ENCODE measurements at regions not wholly inside any gene's neighbourhood (a gene's known extent, or its start where the extent isn't known, plus 50 kb on each side); places are given as distances from the start of the nearest gene placed in this dataset.
A peak's percentile ranks its signal among the peaks of the same experiment; 100 is the strongest.

DNA sequence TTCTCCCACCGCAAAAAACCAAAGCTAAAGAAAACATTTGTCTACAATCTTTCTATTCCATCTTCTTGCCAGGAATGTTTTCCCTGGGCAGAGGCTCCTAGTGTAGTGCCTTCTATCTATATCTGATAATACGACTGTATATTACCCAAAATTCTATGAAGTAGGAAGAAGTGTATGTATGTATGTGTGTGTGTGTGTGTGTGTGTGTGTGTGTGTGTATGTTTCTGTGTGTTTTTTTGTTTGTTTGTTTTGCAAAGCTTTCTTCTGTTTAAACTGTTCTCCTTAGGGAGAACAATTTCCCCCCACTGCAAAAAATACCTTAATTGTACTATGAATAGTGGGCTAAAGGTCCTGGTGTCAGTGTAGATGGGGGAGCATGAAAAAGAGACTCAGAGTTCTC is 312.6 kb upstream of the CITED2 start:
- Mint-ChIP-seq H3K27me3 (ENCODE audit: insufficient read depth) (no peaks in the 10 kb centered on the region), H3K4me1 (ENCODE audit: low read depth) (peaks cover 17% of the 10 kb centered on the region; the same call in 1 of the 2 replicates), H3K4me3 (no peak overlapping the region), H3K27ac (no peak overlapping the region), H3K36me3 (ENCODE audit: low read depth) (no peaks in the 10 kb centered on the region), H3K9me3 (no peaks in the 10 kb centered on the region)
- TF ChIP-seq, protein P1, sequence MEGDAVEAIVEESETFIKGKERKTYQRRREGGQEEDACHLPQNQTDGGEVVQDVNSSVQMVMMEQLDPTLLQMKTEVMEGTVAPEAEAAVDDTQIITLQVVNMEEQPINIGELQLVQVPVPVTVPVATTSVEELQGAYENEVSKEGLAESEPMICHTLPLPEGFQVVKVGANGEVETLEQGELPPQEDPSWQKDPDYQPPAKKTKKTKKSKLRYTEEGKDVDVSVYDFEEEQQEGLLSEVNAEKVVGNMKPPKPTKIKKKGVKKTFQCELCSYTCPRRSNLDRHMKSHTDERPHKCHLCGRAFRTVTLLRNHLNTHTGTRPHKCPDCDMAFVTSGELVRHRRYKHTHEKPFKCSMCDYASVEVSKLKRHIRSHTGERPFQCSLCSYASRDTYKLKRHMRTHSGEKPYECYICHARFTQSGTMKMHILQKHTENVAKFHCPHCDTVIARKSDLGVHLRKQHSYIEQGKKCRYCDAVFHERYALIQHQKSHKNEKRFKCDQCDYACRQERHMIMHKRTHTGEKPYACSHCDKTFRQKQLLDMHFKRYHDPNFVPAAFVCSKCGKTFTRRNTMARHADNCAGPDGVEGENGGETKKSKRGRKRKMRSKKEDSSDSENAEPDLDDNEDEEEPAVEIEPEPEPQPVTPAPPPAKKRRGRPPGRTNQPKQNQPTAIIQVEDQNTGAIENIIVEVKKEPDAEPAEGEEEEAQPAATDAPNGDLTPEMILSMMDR (IDR thresholded peaks at IDR 0.05) = no peak
- no peak for DNase-seq

DNA sequence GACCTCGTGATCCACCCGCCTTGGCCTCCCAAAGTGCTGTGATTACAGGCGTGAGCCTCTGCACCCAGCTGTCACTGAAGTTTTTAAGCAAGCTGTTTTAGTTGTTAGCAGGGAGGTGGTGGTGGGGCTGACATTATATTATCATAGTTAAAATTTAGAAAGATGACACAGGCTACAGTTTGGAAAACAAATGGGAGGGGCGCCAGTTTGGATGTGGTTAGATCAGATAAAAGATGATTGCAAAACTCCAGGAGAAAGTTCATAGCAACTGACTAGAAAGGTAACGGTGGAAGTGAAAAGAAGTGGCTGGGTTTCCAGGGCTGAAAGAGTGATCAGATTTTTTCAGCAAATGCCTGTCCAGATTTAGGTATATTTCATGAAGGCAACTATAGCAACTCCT is 311.9 kb upstream of the CITED2 start:
- H3K27ac Mint-ChIP-seq = no peak overlapping the region
- no peak overlapping the region for H3K4me3 Mint-ChIP-seq
- TF ChIP-seq, protein P1 (IDR thresholded peaks at IDR 0.05) = no peak
- H3K4me1 Mint-ChIP-seq (ENCODE audit: low read depth) = peaks cover 17% of the 10 kb centered on the region; the same call in 1 of the 2 replicates
- peak; percentile 12 for DNase-seq
- no peaks in the 10 kb centered on the region for H3K36me3 Mint-ChIP-seq (ENCODE audit: low read depth)
- H3K9me3 Mint-ChIP-seq = no peaks in the 10 kb centered on the region
- H3K27me3 Mint-ChIP-seq (ENCODE audit: insufficient read depth) = no peaks in the 10 kb centered on the region

DNA sequence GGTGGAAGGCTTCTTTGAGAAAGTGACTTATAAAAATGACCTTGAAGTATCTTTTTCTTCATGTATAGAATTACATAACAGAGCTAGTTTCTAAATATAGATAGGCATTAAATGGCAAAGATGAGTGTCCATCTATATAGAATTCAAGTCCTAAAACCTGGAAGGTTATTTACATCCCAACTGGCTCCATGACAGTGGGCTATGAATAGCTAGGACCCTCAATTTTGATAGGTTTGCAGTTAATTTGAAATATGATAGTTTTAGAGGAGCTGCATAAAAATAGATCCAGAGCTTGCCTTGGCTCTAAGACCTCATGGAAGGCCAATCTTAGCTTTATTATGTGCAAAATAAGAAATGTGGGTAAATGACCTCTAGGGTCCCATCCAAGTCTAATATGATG is 310.6 kb upstream of the CITED2 start:
- Mint-ChIP-seq H3K9me3 (no peaks in the 10 kb centered on the region), H3K4me1 (ENCODE audit: low read depth) (peaks cover 15% of the 10 kb centered on the region; the same call in 1 of the 2 replicates), H3K27me3 (ENCODE audit: insufficient read depth) (no peaks in the 10 kb centered on the region), H3K36me3 (ENCODE audit: low read depth) (no peaks in the 10 kb centered on the region), H3K4me3 (no peak overlapping the region), H3K27ac (no peak overlapping the region)
- TF ChIP-seq, protein P1 (IDR thresholded peaks at IDR 0.05) = no peak
- DNase-seq = no peak

DNA sequence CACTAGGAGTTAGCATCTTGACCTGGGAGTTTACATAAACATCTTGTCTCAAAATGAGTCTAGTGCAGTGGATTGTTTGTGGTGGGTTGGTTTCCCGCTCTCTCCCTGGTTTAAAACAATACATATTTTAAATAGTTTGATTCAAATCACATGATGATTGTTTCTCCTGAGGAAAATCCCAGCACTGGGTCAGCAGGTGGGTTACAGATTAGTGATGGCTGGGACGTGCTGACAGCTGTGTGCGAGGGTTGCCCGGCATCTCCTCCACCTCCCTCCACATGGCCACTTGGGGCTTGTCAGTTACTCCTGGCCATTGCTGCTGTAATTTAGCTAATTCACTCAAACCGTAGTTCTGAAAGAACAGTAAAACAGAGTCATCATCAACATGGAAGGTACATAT is 306.4 kb upstream of the CITED2 start:
- Mint-ChIP-seq H3K9me3 (no peaks in the 10 kb centered on the region), H3K4me3 (no peak overlapping the region), H3K36me3 (ENCODE audit: low read depth) (no peaks in the 10 kb centered on the region), H3K27me3 (ENCODE audit: insufficient read depth) (no peaks in the 10 kb centered on the region), H3K4me1 (ENCODE audit: low read depth) (peaks cover 15% of the 10 kb centered on the region), H3K27ac (no peak overlapping the region)
- DNase-seq = no peak
- TF ChIP-seq, protein P1 (IDR thresholded peaks at IDR 0.05) = no peak

GRCh38 chr6:139679516-139680179 is 305.2 kb upstream of the CITED2 start:
- Mint-ChIP-seq H3K36me3 (ENCODE audit: low read depth) (no peaks in the 10 kb centered on the region), H3K9me3 (no peaks in the 10 kb centered on the region), H3K4me1 (ENCODE audit: low read depth) (peaks cover 15% of the 10 kb centered on the region), H3K4me3 (no peak overlapping the region), H3K27ac (no peak overlapping the region; the same call in 1 of the 2 replicates), H3K27me3 (ENCODE audit: insufficient read depth) (no peaks in the 10 kb centered on the region)
- TF ChIP-seq, protein P1 (IDR thresholded peaks at IDR 0.05) = no peak
- DNase-seq = no peak

All from HFFc6 (cell line).